ENCODE measurements at regions not wholly inside any gene's neighbourhood (a gene's known extent, or its start where the extent isn't known, plus 50 kb on each side); places are given as distances from the start of the nearest gene placed in this dataset.
"Not testable (repeated sequence)": the region's sequence is repeated elsewhere in the genome, so short reads cannot be mapped to it uniquely, and the experiment has no call there.

DNA sequence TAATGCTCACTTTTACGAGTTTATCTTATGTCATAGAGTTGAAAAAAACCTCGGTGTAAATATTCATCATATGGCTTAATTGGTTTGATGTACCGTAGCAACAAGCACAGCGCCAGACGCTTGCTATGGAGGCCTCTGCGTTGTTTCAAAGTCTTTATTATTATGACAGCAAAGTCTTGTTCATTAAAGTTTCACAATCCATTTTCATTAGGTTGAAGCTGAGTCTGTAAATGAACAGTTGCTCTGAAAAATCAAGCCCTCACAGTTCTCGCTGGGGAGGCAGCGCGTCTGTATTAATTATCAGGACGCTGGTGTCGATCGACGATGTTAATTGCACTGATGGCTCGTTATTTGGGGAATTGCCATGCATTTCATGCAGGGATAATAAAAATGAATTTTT is 185.6 kb downstream of the INSC start:
- DNase-seq = no peak

DNA sequence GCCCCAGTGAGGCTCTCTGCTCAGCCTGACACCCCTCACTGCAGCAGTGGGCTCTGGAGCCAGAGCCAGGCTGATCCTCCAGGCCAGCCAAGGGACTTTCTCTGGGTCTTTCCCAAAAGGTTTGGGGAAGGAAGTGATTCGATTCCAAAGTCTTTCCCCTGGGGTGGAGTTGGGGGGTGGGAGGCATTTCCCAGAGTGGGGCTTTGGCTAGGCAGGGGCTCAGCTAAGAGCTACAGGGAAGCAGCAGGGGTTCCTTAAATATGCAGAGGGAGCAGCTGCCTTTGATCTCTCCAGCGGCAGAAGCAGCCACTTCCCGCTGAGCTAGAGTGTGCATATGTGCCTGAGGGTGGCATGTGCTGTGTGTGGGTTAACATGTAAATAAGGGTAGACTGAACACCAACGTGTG is 192.9 kb downstream of the INSC start:
- no peak for DNase-seq

DNA sequence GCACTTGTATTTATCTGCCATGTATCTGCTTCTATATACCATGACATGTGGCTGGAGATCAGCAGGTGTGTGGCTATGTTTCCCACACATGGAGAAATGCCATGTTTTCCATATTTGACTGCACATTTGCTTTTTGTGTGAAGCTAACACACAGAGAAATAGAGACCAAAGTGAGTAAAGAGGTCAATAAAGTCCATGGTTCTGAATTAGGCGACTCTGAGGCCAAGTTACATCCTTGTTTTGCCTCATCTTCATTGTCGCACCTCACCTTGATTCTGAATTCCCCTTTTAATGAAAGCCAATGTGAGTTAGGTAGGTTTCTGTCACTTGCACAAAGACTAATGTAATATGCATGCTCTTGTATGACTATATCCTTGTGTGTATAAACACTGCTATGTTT is 194.1 kb downstream of the INSC start:
- no peak for DNase-seq

DNA sequence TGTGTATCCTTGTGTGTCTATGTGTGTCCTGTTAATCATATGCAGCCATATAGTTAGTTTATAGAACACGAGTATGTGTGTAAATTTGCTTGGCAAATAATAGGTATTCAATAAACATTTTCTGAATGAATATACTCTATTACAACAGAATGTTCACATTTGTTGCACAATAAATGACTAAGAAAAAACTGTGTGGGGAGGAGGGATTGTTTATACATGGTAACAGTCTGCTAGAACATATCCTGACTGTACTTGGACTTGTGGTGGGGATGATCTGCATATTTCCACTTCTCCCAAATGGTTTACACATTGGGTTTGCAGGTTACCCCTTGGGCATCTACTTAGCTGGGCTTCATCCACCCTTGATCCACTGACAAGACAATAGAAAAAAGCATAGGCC is 194.6 kb downstream of the INSC start:
- DNase-seq = no peak

DNA sequence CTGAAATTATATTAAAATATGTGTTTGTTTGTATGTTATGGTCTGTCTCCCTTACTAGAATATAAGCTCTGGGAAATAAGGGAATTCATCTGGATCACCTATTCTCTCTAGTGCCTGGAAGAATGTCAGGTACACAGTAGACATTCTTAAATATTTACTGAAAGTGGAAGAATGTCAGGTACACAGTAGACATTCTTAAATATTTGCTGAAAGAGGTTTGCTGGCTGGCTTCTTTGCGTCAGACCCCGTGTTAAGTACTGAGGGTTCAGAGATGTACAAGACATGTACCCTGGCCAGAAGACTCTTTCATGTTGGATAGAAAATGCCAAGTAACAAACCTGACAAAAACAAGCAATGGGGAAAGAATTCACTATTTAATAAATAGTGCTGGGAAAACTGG is 199.1 kb downstream of the INSC start:
- DNase-seq = no peak

DNA sequence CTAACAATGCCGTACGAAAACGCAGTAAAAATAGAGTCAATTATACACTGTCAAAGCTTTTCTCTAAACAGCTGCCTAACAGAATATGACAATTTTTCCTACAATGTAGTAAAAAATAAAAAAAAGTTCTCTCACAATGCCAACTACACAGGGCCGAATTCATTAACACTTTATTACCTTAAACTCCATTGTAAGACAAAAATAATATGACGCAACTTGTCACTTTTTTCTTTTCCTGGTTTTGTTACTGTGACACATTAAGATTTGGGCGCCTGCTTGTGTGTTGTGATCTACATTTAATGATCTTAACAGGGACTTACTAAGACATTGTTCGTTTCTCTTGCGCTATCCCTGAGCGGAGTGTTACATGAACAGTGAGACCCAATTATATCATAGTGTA is 204.1 kb downstream of the INSC start:
- no peak for DNase-seq

DNA sequence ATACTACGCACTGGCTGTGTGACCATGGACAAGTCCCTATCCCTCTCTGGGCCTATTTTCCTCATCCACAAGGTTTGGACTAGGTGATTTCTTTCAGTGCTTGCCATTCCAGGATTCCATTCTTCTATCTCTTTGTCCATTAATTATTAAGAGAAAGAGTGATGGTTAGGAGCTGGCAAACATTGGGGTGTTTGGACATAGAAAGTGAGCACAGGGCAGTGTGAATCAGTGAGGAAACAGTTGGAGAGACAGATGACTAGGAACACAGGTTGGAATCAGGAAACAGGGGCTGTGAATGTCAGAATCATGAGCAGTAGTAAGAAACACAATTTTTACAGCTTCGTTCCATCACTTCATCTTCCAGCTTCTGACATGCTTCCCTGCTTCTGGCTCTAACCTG is 211.8 kb downstream of the INSC start:
- no peak for DNase-seq

DNA sequence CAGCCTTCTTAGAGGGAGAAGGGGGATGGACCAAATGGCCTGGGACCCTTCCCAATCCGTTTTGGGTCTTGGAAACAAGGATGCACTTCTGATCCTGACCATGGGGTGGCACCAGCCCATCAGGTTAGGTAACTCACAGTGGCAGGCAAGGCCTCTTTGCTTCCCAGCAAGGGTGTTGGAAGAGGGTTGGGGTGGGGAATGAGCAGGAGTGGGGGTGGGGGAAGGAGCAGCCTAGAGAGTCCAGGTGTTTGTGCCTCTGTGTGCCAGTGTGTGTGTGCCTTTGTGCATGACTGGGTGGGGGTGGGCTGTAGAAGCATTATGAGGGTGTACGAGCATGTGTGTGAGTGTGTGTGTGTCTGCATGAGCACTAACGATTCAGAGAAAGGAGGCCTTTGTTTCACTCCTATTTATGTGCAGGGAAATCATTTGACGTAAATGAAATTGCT is 213.1 kb downstream of the INSC start:
- DNase-seq = peak; percentile 20

DNA sequence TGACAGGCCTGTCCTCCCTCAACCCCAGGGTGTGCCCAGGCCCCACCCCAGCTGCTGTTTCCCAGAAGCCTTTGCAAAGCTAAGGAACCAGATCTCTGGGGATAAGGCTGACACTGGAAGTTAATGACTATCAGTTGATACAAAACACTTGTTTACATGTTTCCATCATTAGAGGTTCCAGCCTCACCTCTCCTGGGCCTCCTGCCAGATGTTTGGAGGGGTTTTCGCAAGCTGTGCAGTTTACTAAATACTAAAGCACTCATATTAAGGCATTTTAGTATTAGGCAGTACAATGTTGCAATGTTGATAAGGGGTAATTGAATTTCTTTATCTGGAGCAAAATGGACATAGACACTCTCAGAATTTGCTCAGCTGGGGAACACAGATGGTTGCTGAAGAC is 218.7 kb downstream of the INSC start:
- DNase-seq = no peak

DNA sequence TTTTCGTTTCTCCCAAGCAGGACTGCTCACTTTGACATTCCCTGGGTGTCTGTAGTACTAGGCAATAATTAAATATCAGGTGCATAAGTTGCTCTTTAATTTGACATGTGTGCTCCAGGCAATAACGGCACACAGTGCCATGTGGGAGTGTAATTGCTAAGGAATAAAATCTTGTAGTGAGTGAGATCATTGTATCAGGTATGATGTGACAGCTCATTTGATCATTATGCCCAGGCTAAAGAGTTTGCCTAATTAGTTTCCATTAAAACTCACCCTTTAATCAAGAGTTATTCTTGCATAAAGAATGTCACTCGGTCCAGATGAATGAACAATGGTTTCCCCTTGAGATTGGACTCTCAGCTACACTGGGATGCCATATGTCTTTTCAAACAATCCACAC is 220.0 kb downstream of the INSC start:
- DNase-seq = no peak

DNA sequence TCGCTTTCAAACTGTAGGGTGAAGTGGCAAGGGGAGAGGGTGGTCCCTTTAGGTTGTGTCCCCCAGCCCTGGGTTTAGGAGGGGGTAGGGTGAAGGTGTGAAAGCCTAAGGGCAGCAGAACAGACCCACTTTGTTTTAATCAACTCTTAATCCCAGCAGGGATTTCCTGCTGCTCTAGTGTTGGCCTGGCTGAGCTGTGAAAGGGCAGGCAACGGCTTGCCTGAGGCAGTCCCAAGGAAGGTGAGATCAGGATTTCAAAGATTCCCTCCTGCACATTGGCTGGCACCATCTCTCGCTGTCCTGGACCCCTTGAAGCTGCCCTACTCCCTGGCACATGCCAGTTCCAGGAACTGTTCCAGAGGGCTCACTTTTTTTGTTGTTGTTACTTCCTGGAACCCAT is 221.3 kb downstream of the INSC start:
- DNase-seq = no peak

DNA sequence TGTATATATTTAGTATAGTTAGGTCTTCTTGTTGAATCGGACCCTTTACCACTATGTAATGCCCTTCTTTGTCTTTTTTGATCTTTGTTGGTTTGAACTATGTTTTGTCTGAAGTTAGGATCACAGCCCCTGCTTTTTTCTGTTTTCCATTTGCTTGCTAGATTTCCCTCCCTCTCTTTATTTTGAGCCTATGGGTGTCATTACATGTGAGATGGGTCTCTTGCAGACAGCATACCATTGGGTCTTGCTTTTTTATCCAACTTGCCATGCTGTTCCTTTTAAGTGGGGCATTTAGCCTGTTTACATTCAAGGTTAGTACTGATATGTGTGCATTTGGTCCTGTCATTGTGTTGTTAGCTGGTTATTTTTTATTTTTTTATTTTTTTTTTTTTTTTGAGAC is 224.6 kb downstream of the INSC start:
- no peak for DNase-seq

DNA sequence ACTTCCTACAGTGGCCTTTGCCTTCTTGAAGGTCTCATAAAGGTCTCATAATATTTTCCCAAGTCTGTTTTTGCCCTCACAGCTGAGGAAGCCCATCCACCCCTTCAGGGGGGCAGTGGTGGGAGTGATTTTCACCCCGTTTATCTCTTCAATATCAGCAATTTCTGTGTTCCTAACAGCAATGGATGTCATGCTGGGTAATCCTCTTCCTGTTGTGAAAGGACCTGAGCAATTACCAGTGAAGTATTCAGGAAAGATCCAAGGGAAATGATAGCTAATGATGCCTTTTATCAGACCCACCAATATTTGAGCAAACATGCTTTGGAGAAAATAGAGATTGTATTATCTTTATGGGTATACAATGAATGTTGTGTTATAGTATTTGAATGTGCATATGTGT is 226.9 kb downstream of the INSC start:
- no peak for DNase-seq

DNA sequence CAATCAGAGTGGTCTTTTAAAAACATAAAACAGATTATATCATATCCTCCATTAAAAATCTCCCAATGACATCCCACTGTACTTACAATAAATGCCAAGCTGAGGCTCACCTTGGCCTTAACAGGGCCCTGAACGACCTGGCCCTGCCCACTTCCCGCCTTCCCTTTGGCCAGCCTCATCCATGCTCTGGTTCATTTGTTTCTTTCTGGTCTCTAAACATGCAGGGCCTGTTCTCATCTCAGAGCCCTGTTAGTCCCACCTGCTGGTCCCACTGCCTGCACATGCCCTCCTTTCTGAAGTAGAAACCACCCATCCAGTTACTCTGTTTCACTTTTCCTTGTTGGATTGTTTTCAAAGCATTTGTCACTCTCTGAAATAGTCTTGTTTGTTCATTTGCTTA is 227.4 kb downstream of the INSC start:
- DNase-seq = no peak

DNA sequence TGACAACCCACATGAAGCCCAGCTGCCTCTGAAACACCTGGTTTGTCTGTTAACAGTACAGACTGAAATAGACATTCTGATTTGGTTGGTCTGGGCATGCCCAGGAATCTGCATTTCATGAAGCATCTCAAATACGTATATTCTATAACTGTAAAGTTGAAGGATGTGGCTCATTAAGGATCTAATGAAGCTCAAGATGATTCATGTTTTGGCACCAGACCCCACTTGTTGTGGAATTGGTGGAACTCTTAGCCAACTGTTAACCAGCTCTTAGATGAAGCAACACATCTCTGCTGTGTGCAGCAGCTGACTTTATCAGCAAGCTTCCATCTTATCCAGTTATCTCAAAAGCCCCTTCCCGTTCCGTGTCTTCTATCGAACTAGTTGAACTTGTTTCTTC is 232.2 kb downstream of the INSC start:
- DNase-seq = no peak

DNA sequence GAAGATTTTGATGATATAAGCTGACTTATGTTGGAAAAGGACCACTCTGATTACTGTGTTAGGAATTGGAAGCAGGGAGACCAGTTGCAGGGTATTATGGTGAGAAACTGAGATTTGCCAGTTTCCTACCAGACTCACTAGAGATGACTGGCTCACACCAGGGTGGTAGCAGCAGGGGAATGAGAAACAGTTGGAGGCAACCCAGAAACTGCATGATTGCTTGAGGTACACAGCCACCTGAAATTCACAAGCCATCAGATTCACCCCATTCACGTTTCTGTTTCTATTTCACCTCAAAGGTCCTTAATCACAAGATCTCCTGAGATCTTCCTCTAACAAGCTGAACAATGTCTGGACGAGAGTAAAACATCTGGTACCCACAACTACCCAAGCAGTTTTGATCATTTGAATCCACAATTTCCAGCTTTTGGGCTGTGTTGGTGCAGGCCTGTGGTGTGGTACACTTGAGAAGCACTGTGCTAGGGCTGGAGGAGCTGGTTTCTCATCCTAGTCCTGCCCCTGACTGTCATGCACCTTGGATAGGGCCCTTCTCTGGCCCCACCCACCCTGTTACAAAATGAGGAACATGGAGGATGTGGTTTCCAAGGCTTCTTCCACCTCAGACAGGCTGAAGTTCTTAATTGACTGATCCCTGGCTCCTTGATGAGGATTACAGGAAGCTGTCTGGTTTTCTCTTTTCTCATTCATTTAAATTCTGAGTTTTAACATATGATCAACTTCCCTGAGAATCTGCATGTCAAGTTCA is 233.4 kb downstream of the INSC start:
- no peak for DNase-seq

DNA sequence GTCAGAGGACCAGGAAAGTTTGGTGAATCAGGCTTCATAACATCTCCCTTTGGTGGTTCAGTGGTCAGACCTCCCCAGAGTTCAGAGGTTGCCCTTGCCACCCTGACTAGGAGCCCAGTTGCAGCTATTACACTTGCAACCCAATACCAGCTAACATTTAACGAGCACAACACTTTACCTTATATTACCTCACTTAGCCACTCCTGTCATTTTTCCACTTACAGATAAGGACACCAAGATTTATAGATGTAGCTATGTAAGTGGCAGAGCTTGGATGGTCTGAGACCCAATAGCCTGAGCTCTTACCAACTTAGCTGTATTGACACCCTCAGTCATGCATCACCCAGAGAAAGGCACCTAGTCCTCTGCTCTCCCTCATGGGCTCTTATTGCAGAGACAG is 234.7 kb downstream of the INSC start:
- no peak for DNase-seq

DNA sequence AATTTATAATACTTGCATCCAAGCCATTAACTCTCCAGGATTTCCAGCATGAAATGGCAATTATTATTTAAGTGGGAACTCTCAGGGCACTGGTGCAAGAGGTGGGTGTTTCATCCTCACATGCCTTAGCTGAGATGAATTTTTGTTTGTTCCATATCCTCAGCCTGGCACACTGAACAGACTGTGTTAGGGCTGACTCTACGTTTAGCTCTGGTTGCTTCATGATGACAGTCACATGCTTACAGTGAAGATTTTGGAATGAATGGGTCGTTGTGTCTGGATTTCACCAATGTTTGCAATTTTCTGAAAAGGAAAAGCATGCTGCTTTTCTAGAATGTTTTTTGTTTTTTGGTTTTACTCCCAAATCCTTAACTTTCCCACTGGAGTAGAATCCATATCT is 246.6 kb downstream of the INSC start:
- DNase-seq = no peak

DNA sequence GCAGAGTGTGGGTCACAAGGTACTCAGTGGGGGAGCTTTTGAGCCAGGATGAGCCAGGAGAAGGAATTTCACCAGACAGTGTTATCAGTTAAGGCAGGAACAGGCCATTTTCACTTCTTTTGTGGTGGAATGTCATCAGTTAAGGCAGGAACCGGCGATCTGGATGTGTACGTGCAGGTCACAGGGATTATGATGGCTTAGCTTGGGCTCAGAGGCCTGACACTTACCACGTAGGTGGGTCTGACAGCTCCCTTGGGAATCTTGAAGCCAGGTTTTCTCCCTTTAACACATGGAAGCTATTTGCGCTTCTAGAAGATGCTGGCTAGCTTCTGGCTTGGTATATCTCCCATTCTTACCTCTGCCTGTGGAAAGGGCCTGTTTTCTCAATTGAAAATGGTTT is 250.6 kb downstream of the INSC start:
- not testable (repeated sequence) for DNase-seq

DNA sequence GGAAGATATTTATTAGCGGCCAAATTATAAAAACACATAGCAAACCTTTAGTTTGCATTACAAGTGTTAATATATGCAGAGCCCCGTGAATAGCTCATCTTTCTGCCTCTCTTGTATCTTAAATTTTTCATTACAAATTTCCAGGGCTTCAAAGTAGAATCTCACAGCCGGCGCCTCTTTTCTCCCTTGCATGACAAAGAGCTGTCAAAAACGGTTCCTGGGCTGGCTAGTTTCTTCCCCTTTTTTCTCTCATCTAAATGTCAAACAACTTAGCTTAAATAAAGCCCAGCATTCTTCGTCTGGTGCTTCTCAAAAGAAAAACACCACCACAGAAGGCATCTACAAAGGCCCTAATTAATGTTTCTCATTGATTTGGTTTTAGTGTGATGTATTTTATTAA is 253.0 kb downstream of the INSC start:
- no peak for DNase-seq

DNA sequence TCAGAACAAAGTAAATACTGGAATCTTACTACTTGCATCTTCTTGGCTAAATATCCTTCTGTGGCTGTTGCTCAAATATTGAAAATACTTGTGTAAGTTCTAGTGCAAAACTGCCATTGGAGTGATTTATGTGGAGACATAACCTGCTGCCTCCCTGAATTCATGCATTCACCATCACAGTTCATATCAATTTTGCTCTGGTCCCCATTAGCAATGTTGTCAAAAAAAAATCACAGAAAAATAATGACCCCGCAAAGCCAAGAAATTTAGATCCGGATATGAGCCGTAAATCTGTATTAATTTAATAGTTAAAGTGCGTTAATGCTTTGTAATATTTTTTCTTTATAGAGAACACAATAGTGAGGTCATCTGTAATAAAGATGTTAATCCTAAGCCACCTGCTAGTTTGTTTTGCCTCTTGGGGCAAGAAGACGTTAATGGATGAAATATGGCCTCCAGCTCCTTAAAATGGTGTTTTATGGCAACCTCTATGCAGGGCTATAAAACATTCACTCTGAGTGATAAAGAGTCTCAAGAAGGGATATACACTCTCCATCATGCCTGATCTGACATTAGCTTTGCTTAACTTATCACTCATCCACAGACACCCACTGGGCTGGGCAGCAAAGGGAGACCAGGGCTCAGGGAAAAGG is 255.9 kb downstream of the INSC start:
- DNase-seq = no peak

DNA sequence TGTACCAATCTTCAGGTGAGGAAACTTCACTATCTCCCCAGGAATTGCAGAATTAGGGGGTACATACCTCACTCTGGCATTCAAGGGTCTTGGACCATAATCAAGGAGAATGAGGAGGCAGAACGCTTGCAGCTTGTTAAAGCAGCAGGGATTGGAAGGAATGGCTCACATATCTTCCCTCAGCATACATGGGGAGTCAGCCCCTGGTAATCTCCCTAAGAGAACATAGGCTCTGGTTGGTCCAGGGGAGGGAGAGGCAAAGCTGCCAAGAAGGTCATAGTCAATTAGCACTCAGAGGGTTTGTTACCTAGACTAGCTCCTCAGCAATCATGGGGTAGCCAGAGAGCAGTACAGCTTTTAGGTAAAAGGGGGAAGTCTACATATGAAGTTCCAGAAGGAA is 256.8 kb downstream of the INSC start:
- no peak for DNase-seq

DNA sequence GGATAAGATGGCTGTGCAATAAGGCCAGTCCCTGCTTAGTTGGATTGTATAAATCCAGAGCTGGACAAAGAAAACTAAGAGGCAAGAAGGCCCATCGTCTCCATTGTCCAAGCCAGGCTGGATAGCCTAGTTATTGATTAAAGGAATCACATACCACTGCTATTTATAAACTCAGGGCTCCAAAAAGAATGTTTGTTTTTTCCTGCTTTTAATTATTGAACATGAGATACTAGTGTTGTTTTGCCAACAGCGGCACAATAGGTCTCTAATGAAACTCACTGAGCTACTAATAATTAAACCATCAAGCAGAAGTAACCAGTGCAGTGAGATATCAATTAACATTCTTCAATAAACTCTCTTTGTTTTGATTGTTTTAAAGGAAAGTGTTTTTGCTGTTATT is 259.7 kb downstream of the INSC start:
- DNase-seq = no peak

DNA sequence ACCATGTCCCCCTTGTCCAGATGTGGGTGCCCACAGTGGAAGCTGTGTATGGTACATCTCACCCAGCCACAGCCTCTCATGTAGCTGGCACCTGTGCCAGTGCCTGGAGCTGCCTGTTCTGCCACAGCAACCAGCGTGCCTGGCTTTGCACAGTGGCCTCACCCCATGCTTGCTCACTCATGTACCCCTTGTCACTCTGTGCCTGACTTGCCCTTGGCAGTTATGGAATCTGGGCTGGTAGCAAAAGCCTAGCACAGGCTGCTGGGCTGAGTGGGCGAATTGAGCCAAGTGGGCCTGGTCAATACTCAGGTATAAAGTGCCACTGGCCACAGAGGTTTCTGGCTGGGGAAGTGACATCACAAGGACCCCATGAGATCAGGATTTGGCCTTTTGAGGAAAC is 264.2 kb downstream of the INSC start:
- no peak for DNase-seq

DNA sequence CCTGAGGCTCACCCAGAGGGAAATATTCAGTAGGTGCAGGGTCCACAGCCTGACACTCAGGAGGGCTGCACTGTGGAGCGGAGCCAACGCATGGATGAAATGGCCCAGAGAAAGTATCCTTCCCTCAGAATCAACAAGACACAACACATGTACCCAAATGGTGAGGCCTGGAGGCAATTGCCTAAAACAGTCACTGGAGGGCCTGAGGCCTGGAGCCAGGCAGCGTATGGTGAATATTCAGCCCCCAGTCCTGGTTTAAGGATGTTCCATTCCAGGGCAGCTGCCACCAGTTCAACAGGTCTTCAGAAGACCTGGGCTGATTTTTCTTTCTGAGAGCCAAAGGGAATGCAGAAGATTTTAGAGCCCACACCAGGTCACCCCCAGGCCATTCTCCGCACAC is 264.8 kb downstream of the INSC start:
- no peak for DNase-seq
